ENCODE measurements at regions not wholly inside any gene's neighbourhood (a gene's known extent, or its start where the extent isn't known, plus 50 kb on each side); places are given as distances from the start of the nearest gene placed in this dataset.

DNA sequence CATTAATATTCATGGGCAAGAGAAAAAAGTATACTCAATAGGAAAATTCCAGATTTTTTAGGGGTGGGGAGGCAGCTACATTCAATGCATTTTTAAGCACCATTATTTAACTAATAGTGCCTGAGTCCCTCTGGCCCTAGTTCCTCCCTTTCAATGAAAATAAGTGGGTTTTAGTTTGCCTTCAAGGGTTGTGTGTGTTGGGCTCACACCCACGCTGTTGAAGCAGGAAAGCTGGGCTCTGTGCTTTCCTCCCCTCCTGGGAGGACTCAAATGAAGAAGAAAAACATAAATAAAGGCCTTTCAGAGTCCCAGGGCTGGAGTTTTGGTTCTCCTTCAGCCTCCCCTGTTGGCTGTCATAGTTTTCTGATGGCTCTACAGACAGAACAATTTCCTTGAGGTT is 366.2 kb downstream of the MIAT start:
- Histone ChIP-seq H3K27me3 (ENCODE audit: insufficient read depth, low read length) (no peaks in the 10 kb centered on the region), H2AFZ (ENCODE audit: low read length) (no peak overlapping the region), H3K9me3 (ENCODE audit: control insufficient read depth, low read depth, low read length) (no peaks in the 10 kb centered on the region), H2BK20ac (ENCODE audit: low read depth, low read length, poor library complexity, severe bottlenecking) (no peak overlapping the region), H3K18ac (ENCODE audit: insufficient read length, low read depth, low read length) (no peak overlapping the region), H4K5ac (ENCODE audit: insufficient read length, low read depth, low read length) (no peak overlapping the region), H2BK15ac (ENCODE audit: low read depth, low read length) (no peak overlapping the region), H3K9ac (ENCODE audit: extremely low read depth, insufficient read length, low read length) (no peak overlapping the region), H3K4ac (ENCODE audit: low read depth, low read length) (no peak overlapping the region), H2BK5ac (ENCODE audit: insufficient read length, low read length) (no peak overlapping the region), H3T11ph (ENCODE audit: low read length) (no peak overlapping the region), H4K91ac (ENCODE audit: insufficient read length, low read depth, low read length) (no peak overlapping the region), H3K23ac (ENCODE audit: insufficient read length, low read depth, low read length) (no peak overlapping the region), H3K4me1 (ENCODE audit: insufficient read depth, low read length) (no peaks in the 10 kb centered on the region), H2AK5ac (ENCODE audit: insufficient read length, low read length) (no peak overlapping the region), H3K4me2 (ENCODE audit: insufficient read depth, insufficient read length, low read length) (no peak overlapping the region), H3K23me2 (ENCODE audit: insufficient read length, low read depth, low read length, poor library complexity, severe bottlenecking) (no peaks in the 10 kb centered on the region), H3K14ac (ENCODE audit: insufficient read depth, low read length) (no peak overlapping the region), H3K27ac (ENCODE audit: insufficient read length, low read depth, low read length) (no peak overlapping the region), H4K20me1 (ENCODE audit: control insufficient read depth, insufficient read depth, insufficient read length) (no peaks in the 10 kb centered on the region), H3K79me1 (ENCODE audit: insufficient read depth, low read depth, low read length, poor library complexity, severe bottlenecking) (no peaks in the 10 kb centered on the region), H3K79me2 (ENCODE audit: insufficient read depth, low read length) (no peaks in the 10 kb centered on the region), H3K56ac (ENCODE audit: insufficient read length, low read depth, low read length) (no peak overlapping the region), H2BK12ac (ENCODE audit: insufficient read length, low read depth, low read length) (no peak overlapping the region), H2BK120ac (ENCODE audit: low read depth, low read length, poor library complexity, severe bottlenecking) (no peak overlapping the region), H4K8ac (replicated peaks; ENCODE audit: insufficient read length, low read depth, low read length) (no peak overlapping the region)
- Mint-ChIP-seq H3K4me1 (peaks cover 15 to 36% of the 10 kb centered on the region in 2 experiments), H3K9me3 (no peaks in the 10 kb centered on the region; a peak in 1 of 5 replicates), H3K4me3 (no peak overlapping the region), H3K27me3 (ENCODE audit: low read depth) (peaks cover 9% of the 10 kb centered on the region), H3K36me3 (ENCODE audit: insufficient read depth in 1 of 3, low read depth in 3 of 3) (no peaks in the 10 kb centered on the region), H3K27ac (no peak overlapping the region)
- DNase-seq, result no peak
- TF ChIP-seq, protein P1, sequence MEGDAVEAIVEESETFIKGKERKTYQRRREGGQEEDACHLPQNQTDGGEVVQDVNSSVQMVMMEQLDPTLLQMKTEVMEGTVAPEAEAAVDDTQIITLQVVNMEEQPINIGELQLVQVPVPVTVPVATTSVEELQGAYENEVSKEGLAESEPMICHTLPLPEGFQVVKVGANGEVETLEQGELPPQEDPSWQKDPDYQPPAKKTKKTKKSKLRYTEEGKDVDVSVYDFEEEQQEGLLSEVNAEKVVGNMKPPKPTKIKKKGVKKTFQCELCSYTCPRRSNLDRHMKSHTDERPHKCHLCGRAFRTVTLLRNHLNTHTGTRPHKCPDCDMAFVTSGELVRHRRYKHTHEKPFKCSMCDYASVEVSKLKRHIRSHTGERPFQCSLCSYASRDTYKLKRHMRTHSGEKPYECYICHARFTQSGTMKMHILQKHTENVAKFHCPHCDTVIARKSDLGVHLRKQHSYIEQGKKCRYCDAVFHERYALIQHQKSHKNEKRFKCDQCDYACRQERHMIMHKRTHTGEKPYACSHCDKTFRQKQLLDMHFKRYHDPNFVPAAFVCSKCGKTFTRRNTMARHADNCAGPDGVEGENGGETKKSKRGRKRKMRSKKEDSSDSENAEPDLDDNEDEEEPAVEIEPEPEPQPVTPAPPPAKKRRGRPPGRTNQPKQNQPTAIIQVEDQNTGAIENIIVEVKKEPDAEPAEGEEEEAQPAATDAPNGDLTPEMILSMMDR (conservative IDR thresholded peaks at IDR 0.05), result no peak
- WGBS (ENCODE audit: extremely low coverage, insufficient read length, low lambda C conversion rate), result no CpG with 5 or more reads among the region's 1 CpG
